HS-5 (cell line): ENCODE measurements at regions not wholly inside any gene's neighbourhood (a gene's known extent, or its start where the extent isn't known, plus 50 kb on each side); places are given as distances from the start of the nearest gene placed in this dataset.
A peak's percentile ranks its signal among the peaks of the same experiment; 100 is the strongest.

Experiments used
- DNase-seq: peaks from one replicate; pipeline ENCODE4 v3.0.0-alpha.2; 2012; ENCODE audit warnings: low read depth

GRCh38 chr3:59131016-59131766 is 81.4 kb upstream of the CFAP20DC start:
- DNase-seq = no peak

- DNase-seq = no peak
These were observed 78.9 kb upstream of the CFAP20DC start for GRCh38 chr3:59128685-59129084.

- DNase-seq = peak; percentile 14
These were observed 77.2 kb upstream of the CFAP20DC start for GRCh38 chr3:59127071-59127470.

- DNase-seq = no peak
These were observed 76.6 kb upstream of the CFAP20DC start for GRCh38 chr3:59126446-59126845.

GRCh38 chr3:59121346-59122144 is 71.7 kb upstream of the CFAP20DC start:
- DNase-seq = no peak

GRCh38 chr3:59118928-59119327 is 69.1 kb upstream of the CFAP20DC start:
- no peak for DNase-seq

GRCh38 chr3:59117396-59117795 is 67.6 kb upstream of the CFAP20DC start:
- no peak for DNase-seq

GRCh38 chr3:59116233-59116537 is 66.4 kb upstream of the CFAP20DC start:
- DNase-seq = no peak

- DNase-seq = no peak
These were observed 65.8 kb upstream of the CFAP20DC start for GRCh38 chr3:59115364-59116232.

GRCh38 chr3:59107856-59108815 is 58.3 kb upstream of the CFAP20DC start:
- DNase-seq = no peak

GRCh38 chr3:59106085-59106648 is 56.3 kb upstream of the CFAP20DC start:
- DNase-seq = no peak

GRCh38 chr3:59103552-59103951 is 53.7 kb upstream of the CFAP20DC start:
- DNase-seq = no peak

GRCh38 chr3:59101231-59101736 is 51.5 kb upstream of the CFAP20DC start:
- peak; percentile 31 for DNase-seq
